Smooth muscle cell (in vitro differentiated cells): ENCODE measurements at regions not wholly inside any gene's neighbourhood (a gene's known extent, or its start where the extent isn't known, plus 50 kb on each side); places are given as distances from the start of the nearest gene placed in this dataset.

Experiments
- DNase-seq: peaks from one replicate; lab custom pipeline; 2025; ENCODE audit not compliant: unreplicated experiment; lab: John Stamatoyannopoulos, UW
- H2AFZ ChIP-seq: fragments of 200-600 bp; sonication (generic); 2 replicates; pipeline ENCODE4 v1.6.0; 2016; ENCODE audit warnings: antibody characterized with exemption, low read depth, mild to moderate bottlenecking
- H3F3A ChIP-seq: fragments of 200-600 bp; sonication (generic); 2 replicates; pipeline ENCODE4 v1.6.0; 2017; ENCODE audit warnings: antibody characterized with exemption, low read depth
- H3K27ac ChIP-seq: fragments of 200-600 bp; sonication (generic); 2 replicates; pipeline ENCODE4 v1.5.1; 2016; ENCODE audit warnings: low read depth, mild to moderate bottlenecking
- H3K27me3 ChIP-seq: fragments of 200-600 bp; sonication (generic); 2 replicates; pipeline ENCODE4 v1.6.1; 2016; ENCODE audit warnings: low read depth, mild to moderate bottlenecking
- H3K36me3 ChIP-seq: fragments of 200-600 bp; sonication (generic); 2 replicates; pipeline ENCODE4 v1.5.1; 2016; ENCODE audit warnings: low read depth
- H3K4me1 ChIP-seq: fragments of 200-600 bp; sonication (generic); 2 replicates; pipeline ENCODE4 v1.5.1; 2016; ENCODE audit warnings: low read depth
- H3K4me2 ChIP-seq: fragments of 200-600 bp; sonication (generic); 2 replicates; pipeline ENCODE4 v1.6.0; 2016; ENCODE audit warnings: mild to moderate bottlenecking
- H3K4me3 ChIP-seq: fragments of 200-600 bp; sonication (generic); 2 replicates; pipeline ENCODE4 v1.5.1; 2016; ENCODE audit warnings: mild to moderate bottlenecking
- H3K79me2 ChIP-seq: fragments of 200-600 bp; sonication (generic); 2 replicates; pipeline ENCODE4 v1.6.0; 2016; ENCODE audit warnings: low read depth, mild to moderate bottlenecking
- H3K9ac ChIP-seq: fragments of 200-600 bp; sonication (generic); 2 replicates; pipeline ENCODE4 v1.6.0; 2016; ENCODE audit warnings: low read depth
- H3K9me3 ChIP-seq: fragments of 200-600 bp; sonication (generic); replicated peaks from 2 replicates; pipeline ENCODE4 v1.5.1; 2016; ENCODE audit warnings: low read depth
- H4K20me1 ChIP-seq: fragments of 200-600 bp; sonication (generic); 2 replicates; pipeline ENCODE4 v1.6.0; 2016; ENCODE audit warnings: low read depth
- CTCF ChIP-seq: fragments of 200-600 bp; sonication (generic); IDR thresholded peaks from 2 replicates; pipeline ENCODE4 v1.5.1; 2017; ENCODE audit warnings: borderline replicate concordance, mild to moderate bottlenecking, antibody characterized with exemption; ENCODE audit not compliant: insufficient read depth, poor library complexity, severe bottlenecking
- WGBS: methylation state at CpG from one replicate; pipeline ENCODE4 v1.1.7; 2016; ENCODE audit warnings: low lambda C conversion rate; 5-methylcytosine and 5-hydroxymethylcytosine counted together

DNA sequence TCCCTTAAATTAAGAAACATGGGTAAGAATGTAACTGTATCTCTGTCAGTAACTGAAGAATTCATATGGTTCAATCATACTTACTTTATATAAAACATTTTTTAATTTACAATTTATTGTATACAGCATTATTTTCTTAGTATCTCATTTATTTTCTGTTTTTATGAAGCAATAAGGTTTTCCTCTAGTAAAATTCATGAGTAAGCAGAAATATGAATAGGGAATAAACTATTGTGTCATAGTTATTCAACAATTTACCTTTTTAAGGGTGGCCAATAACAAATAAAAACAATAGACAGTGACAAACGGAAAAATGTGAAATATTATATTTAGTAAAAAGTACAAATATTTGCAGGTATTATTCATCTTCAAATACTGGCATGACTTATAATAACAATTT lies 624.4 kb downstream of the TECRL start:
- Histone ChIP-seq H3K27ac (no peak overlapping the region), H3K4me3 (no peak overlapping the region), H3K4me2 (no peak overlapping the region), H3K4me1 (no peaks in the 10 kb centered on the region), H2AFZ (no peak overlapping the region), H3K79me2 (no peaks in the 10 kb centered on the region), H3K36me3 (no peaks in the 10 kb centered on the region), H3F3A (no peaks in the 10 kb centered on the region), H4K20me1 (no peaks in the 10 kb centered on the region), H3K9me3 (no peaks in the 10 kb centered on the region), H3K9ac (no peak overlapping the region), H3K27me3 (no peaks in the 10 kb centered on the region)
- no peak for TF ChIP-seq CTCF
- 37% methylated on average over 1 of the region's 1 CpG for WGBS
- no peak for DNase-seq

GRCh38 chr4:63777601-63778000 lies 631.6 kb downstream of the TECRL start:
- Histone ChIP-seq H3F3A (no peaks in the 10 kb centered on the region), H3K27ac (no peak overlapping the region), H3K9ac (no peak overlapping the region), H3K4me1 (no peaks in the 10 kb centered on the region), H3K27me3 (no peaks in the 10 kb centered on the region), H3K4me3 (no peak overlapping the region), H4K20me1 (no peaks in the 10 kb centered on the region), H3K4me2 (no peak overlapping the region), H3K9me3 (no peaks in the 10 kb centered on the region), H2AFZ (no peak overlapping the region), H3K79me2 (no peaks in the 10 kb centered on the region), H3K36me3 (no peaks in the 10 kb centered on the region)
- no peak for DNase-seq
- no peak for TF ChIP-seq CTCF
- 86% methylated on average over 3 of the region's 3 CpGs for whole genome bisulfite sequencing

DNA sequence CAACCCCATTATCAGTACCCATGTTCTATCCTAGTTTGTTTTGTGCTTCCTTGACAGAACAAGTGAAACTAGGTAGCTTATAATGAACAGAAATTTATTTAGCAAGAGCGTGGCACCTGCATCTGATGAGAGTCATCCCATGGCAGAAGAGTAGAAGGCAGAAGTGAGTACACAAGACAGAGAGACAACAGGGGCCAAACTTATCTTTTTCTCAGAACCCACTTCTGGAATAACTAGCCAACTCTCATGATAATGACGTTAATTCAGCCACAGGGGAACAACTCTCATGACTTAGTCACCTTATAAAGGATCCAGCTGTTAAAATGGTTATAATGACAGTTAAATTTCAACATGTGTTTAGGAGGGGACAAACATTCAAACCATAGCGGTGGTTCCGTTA lies 644.9 kb downstream of the TECRL start:
- no peaks in the 10 kb centered on the region for H3K27me3 ChIP-seq
- WGBS = 84% methylated on average over 4 of the region's 4 CpGs
- no peak for TF ChIP-seq CTCF
- H3K4me2 ChIP-seq = no peak overlapping the region
- no peaks in the 10 kb centered on the region for H3K36me3 ChIP-seq
- no peaks in the 10 kb centered on the region for H3K79me2 ChIP-seq
- H3K27ac ChIP-seq = no peak overlapping the region
- H3K4me1 ChIP-seq = no peaks in the 10 kb centered on the region
- no peaks in the 10 kb centered on the region for H4K20me1 ChIP-seq
- no peak overlapping the region for H3K4me3 ChIP-seq
- H3K9ac ChIP-seq = no peak overlapping the region
- no peaks in the 10 kb centered on the region for H3F3A ChIP-seq
- DNase-seq = no peak
- H3K9me3 ChIP-seq = no peaks in the 10 kb centered on the region
- H2AFZ ChIP-seq = no peak overlapping the region

- DNase-seq = no peak
- Histone ChIP-seq H3K27ac (no peak overlapping the region), H3K79me2 (no peaks in the 10 kb centered on the region), H3K4me3 (no peak overlapping the region), H3K27me3 (no peaks in the 10 kb centered on the region), H3K4me2 (no peak overlapping the region), H3K9me3 (no peaks in the 10 kb centered on the region), H3K36me3 (no peaks in the 10 kb centered on the region), H3F3A (no peaks in the 10 kb centered on the region), H3K4me1 (no peaks in the 10 kb centered on the region), H3K9ac (no peak overlapping the region), H4K20me1 (no peaks in the 10 kb centered on the region), H2AFZ (no peak overlapping the region)
- no peak for TF ChIP-seq CTCF
- WGBS = 72% methylated on average over 2 of the region's 2 CpGs
These were observed 651.3 kb downstream of the TECRL start for GRCh38 chr4:63757929-63758328.
